Body of pancreas (tissue), 4 donors: ENCODE measurements at regions not wholly inside any gene's neighbourhood (a gene's known extent, or its start where the extent isn't known, plus 50 kb on each side); places are given as distances from the start of the nearest gene placed in this dataset.
"Not testable (repeated sequence)": the region's sequence is repeated elsewhere in the genome, so short reads cannot be mapped to it uniquely, and the experiment has no call there.

ENCODE experiments used
- ATAC-seq: fragments of 150-250 bp; one replicate; pipeline ENCODE4 v1.9.1; 2016
- DNase-seq, 4 donors: peaks; one replicate each; pipeline ENCODE4 v3.0.0-alpha.2; 2019
- H3K27ac ChIP-seq, 4 donors: fragments of 200-600 bp; sonication (generic); 1 replicate in 3 of 4; 2 replicates in 1 of 4; pipeline versions ENCODE4 v1.5.1 to v1.6.1; 2016 to 2019; ENCODE audit warnings: mild to moderate bottlenecking in 1 of 4, mixed read lengths in 1 of 4, moderate library complexity in 1 of 4
- H3K27me3 ChIP-seq, 2 donors: fragments of 200-600 bp; sonication (generic); one replicate each; pipeline ENCODE4 v1.6.0; 2016; ENCODE audit warnings: mild to moderate bottlenecking in 1 of 2
- H3K36me3 ChIP-seq, 2 donors: fragments of 200-600 bp; sonication (generic); replicated peaks in 1 of 2; 2 replicates each; pipeline ENCODE4 v1.5.1; 2016; ENCODE audit warnings: low read depth in 2 of 2; ENCODE audit not compliant: insufficient read depth in 1 of 2
- H3K4me1 ChIP-seq: fragments of 200-600 bp; sonication (generic); one replicate; pipeline ENCODE4 v1.6.0; 2016
- H3K4me3 ChIP-seq, 2 donors: fragments of 200-600 bp; sonication (generic); 1 replicate in 1 of 2; 2 replicates in 1 of 2; pipeline ENCODE4 v1.5.1; 2016 to 2019
- H3K9me3 ChIP-seq, 3 donors: fragments of 200-600 bp; sonication (generic); 1 replicate in 2 of 3; 2 replicates in 1 of 3; pipeline ENCODE4 v1.5.1; 2016
- CTCF ChIP-seq, 7 experiments: fragments of 450-650 bp in 4 of 7; fragments of 200-600 bp in 3 of 7; sonication (generic) in 3 of 7; IDR thresholded peaks; one replicate each; pipeline ENCODE4 v1.5.1; 2016 to 2019; ENCODE audit warnings: antibody characterized with exemption in 7 of 7
- POLR2A ChIP-seq, 3 donors: fragments of 450-650 bp; IDR thresholded peaks; one replicate each; pipeline ENCODE4 v1.6.1; 2016; ENCODE audit warnings: antibody characterized with exemption in 3 of 3, mild to moderate bottlenecking in 2 of 3
- WGBS, 2 donors: methylation state at CpG; one replicate each; pipeline ENCODE4 v1.1.5; 2017; 5-methylcytosine and 5-hydroxymethylcytosine counted together
- intact Hi-C: fragments of 100-400 bp; cut with DNase I; formaldehyde crosslinking; loops from one replicate; pipeline ENCODE4 v1.15.1; 2023

GRCh38 chrX:46328133-46328532 lies 217.1 kb downstream of the ZNF674 start:
- DNase-seq (no peak), ATAC-seq (no peak)
- H3K27me3 ChIP-seq: no peaks in the 10 kb centered on the region
- no peaks in the 10 kb centered on the region for H3K4me1 ChIP-seq
- H3K27ac ChIP-seq: peak overlapping the region in 3 of 4 donors; percentile 70 to 85 (median 79)
- WGBS, 2 donors: 0 to 42% methylated on average over 1 of the region's 1 CpG
- no peak overlapping the region for H3K4me3 ChIP-seq
- intact Hi-C loops: no loop called here
- H3K9me3 ChIP-seq: no peaks in the 10 kb centered on the region
- TF ChIP-seq CTCF (IDR thresholded peaks at IDR 0.05) (no peak), POLR2A (IDR thresholded peaks at IDR 0.05) (no peak)
- no peaks in the 10 kb centered on the region for H3K36me3 ChIP-seq

DNA sequence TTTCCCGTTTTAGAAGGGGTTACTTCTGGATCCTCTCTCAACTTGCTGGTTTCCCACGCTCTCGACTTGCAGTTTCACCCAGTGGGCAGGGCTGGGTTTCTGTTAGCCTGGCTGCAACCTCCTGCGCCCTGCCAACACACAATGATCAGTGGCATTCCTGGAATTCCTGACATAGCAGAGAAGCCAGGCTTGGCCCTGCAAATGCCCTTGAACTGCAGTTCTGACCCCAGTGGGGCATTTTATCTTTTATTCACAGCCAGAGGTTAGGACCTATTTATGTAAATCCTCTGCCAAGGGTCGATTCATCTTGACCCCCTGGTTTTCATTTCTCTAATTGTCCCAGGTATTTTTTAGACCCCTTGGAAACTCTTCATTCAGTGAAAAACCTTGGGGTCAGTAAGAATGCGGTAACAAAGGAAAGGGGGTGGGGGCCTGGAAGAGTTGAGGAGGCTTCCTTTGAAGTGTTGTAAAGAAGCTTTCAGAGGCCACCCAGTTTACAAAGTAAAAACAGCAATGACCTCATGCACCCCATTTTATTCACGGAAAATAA lies 217.6 kb downstream of the ZNF674 start:
- H3K27ac ChIP-seq: peak overlapping the region; percentile 54 to 85 (median 74)
- no peaks in the 10 kb centered on the region for H3K4me1 ChIP-seq
- intact Hi-C loops: no loop called here
- 26 to 44% methylated on average over 6 of the region's 7 CpGs for WGBS, 2 donors
- no peaks in the 10 kb centered on the region for H3K36me3 ChIP-seq
- no peaks in the 10 kb centered on the region for H3K27me3 ChIP-seq
- no peak overlapping the region for H3K4me3 ChIP-seq
- DNase-seq (peak; percentile 45 to 76 (median 62)), ATAC-seq (peak; percentile 91)
- H3K9me3 ChIP-seq: no peaks in the 10 kb centered on the region
- TF ChIP-seq POLR2A (IDR thresholded peaks at IDR 0.05) (peak in 2 of 3 donors; percentile 60 to 74), CTCF (IDR thresholded peaks at IDR 0.05) (no peak)

GRCh38 chrX:46326161-46326560 lies 219.1 kb downstream of the ZNF674 start:
- ATAC-seq (no peak), DNase-seq (no peak)
- H3K27ac ChIP-seq: peak overlapping the region; percentile 14 to 85 (median 74)
- WGBS, 2 donors: 48 to 51% methylated on average over 3 of the region's 3 CpGs
- TF ChIP-seq POLR2A (IDR thresholded peaks at IDR 0.05) (no peak), CTCF (IDR thresholded peaks at IDR 0.05) (no peak)
- H3K27me3 ChIP-seq: no peaks in the 10 kb centered on the region
- peaks cover under 1% of the 10 kb centered on the region for H3K4me1 ChIP-seq
- intact Hi-C loops: no loop called here
- no peaks in the 10 kb centered on the region for H3K9me3 ChIP-seq
- H3K36me3 ChIP-seq: no peaks in the 10 kb centered on the region
- H3K4me3 ChIP-seq: no peak overlapping the region

- no peaks in the 10 kb centered on the region for H3K9me3 ChIP-seq
- peaks cover 7% of the 10 kb centered on the region for H3K4me1 ChIP-seq
- WGBS, 2 donors: 39 to 41% methylated on average over 4 to 5 of the region's 5 CpGs
- no peak for TF ChIP-seq POLR2A (IDR thresholded peaks at IDR 0.05)
- no peak for TF ChIP-seq CTCF (IDR thresholded peaks at IDR 0.05)
- no peaks in the 10 kb centered on the region for H3K36me3 ChIP-seq
- H3K27ac ChIP-seq: peak overlapping the region; percentile 18 to 85 (median 56)
- ATAC-seq (no peak), DNase-seq (peak in 2 of 4 donors; percentile 1 to 32)
- intact Hi-C loops: no loop called here
- H3K4me3 ChIP-seq: no peak overlapping the region
- H3K27me3 ChIP-seq: no peaks in the 10 kb centered on the region
Measured at GRCh38 chrX:46325312-46325877, 219.8 kb downstream of the ZNF674 start.

DNA sequence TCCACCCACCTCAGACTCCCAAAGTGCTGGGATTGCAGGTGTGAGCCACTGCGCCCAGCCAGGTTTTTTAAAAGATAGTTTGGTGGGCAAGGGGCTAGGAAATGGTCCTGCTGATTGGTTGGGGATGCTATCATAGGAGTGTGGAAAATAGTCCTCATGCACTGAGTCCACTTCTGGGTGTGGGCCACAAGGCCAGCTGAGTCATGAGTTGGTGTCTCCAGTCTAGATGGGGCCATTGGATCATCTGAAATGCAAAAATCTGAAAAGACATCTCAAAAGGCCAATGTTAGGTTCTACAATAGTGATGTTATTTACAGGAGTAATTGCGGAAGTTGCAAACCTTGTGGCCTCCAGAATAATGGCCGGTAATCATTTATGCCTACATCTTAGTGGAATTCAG lies 221.1 kb downstream of the ZNF674 start:
- no peak for TF ChIP-seq CTCF (IDR thresholded peaks at IDR 0.05)
- no peak for TF ChIP-seq POLR2A (IDR thresholded peaks at IDR 0.05)
- intact Hi-C loops: no loop called here
- no peaks in the 10 kb centered on the region for H3K27me3 ChIP-seq
- DNase-seq (no peak), ATAC-seq (no peak)
- WGBS, 2 donors: 89% methylated on average over 3 of the region's 3 CpGs; no CpG with 5 or more reads in 1 of the 2 donors
- no peak overlapping the region for H3K4me3 ChIP-seq
- no peaks in the 10 kb centered on the region for H3K36me3 ChIP-seq
- no peak overlapping the region for H3K27ac ChIP-seq
- H3K9me3 ChIP-seq: no peaks in the 10 kb centered on the region
- H3K4me1 ChIP-seq: peaks cover 7% of the 10 kb centered on the region

- H3K9me3 ChIP-seq, ATAC-seq, H3K36me3 ChIP-seq, H3K4me1 ChIP-seq, DNase-seq, H3K4me3 ChIP-seq, H3K27ac ChIP-seq, H3K27me3 ChIP-seq, intact Hi-C loops: not testable (repeated sequence)
- WGBS, 2 donors: 42 to 53% methylated on average over 5 of the region's 5 CpGs
Measured at GRCh38 chrX:46322929-46323328, 222.3 kb downstream of the ZNF674 start.
